Esophagus squamous epithelium (tissue), 5 donors: ENCODE measurements at regions not wholly inside any gene's neighbourhood (a gene's known extent, or its start where the extent isn't known, plus 50 kb on each side); places are given as distances from the start of the nearest gene placed in this dataset.

Experiments used
- DNase-seq: peaks from one replicate; lab custom pipeline; 2025; lab: John Stamatoyannopoulos, UW
- H3K27ac ChIP-seq, 4 donors: fragments of 200-600 bp; sonication (generic); one replicate each; pipeline ENCODE4 v1.5.1; 2016 to 2019; ENCODE audit warnings: mild to moderate bottlenecking in 1 of 4
- H3K27me3 ChIP-seq, 4 donors: fragments of 200-600 bp; sonication (generic); 1 replicate in 3 of 4; 2 replicates in 1 of 4; pipeline versions ENCODE4 v1.5.1 to v1.6.0; 2017 to 2021; ENCODE audit warnings: antibody characterized with exemption in 1 of 4
- H3K36me3 ChIP-seq, 3 donors: fragments of 200-600 bp; sonication (generic); one replicate each; pipeline ENCODE4 v1.5.1; 2016 to 2019
- H3K4me1 ChIP-seq, 3 donors: fragments of 200-600 bp; sonication (generic); one replicate each; pipeline ENCODE4 v1.5.1; 2017 to 2019
- H3K4me3 ChIP-seq, 4 donors: fragments of 200-600 bp; sonication (generic); 1 replicate in 3 of 4; 2 replicates in 1 of 4; pipeline ENCODE4 v1.5.1; 2016 to 2019; ENCODE audit warnings: mild to moderate bottlenecking in 2 of 4, moderate library complexity in 1 of 4
- H3K9me3 ChIP-seq, 3 donors: fragments of 200-600 bp; sonication (generic); one replicate each; pipeline ENCODE4 v1.5.1; 2016 to 2019
- CTCF ChIP-seq, 6 experiments: fragments of 450-650 bp in 4 of 6; fragments of 200-600 bp in 2 of 6; sonication (generic) in 2 of 6; IDR thresholded peaks; one replicate each; pipeline ENCODE4 v1.5.1; 2016 to 2019; ENCODE audit warnings: antibody characterized with exemption in 6 of 6, mild to moderate bottlenecking in 4 of 6, moderate library complexity in 4 of 6
- POLR2A ChIP-seq, 4 donors: fragments of 450-650 bp; IDR thresholded peaks; one replicate each; pipeline ENCODE4 v1.6.1; 2017; ENCODE audit warnings: antibody characterized with exemption in 4 of 4, mild to moderate bottlenecking in 4 of 4, moderate library complexity in 3 of 4
- WGBS, 2 donors: methylation state at CpG; one replicate each; pipeline ENCODE4 v1.1.5; 2018; 5-methylcytosine and 5-hydroxymethylcytosine counted together
- intact Hi-C: fragments of 100-400 bp; cut with DNase I; formaldehyde crosslinking; loops from one replicate; pipeline ENCODE4 v1.15.0; 2022
- donor health status: DM: yes; HTN: yes; CAD: no.

GRCh38 chr3:110456438-110457138 is 615.0 kb upstream of the NECTIN3 start:
- no peak overlapping the region for H3K27ac ChIP-seq
- intact Hi-C loops: no loop called here
- no peak overlapping the region for H3K4me3 ChIP-seq
- TF ChIP-seq CTCF (IDR thresholded peaks at IDR 0.05) (no peak), POLR2A (IDR thresholded peaks at IDR 0.05) (no peak)
- DNase-seq: no peak
- H3K27me3 ChIP-seq: no peaks in the 10 kb centered on the region
- H3K4me1 ChIP-seq: no peaks in the 10 kb centered on the region
- H3K9me3 ChIP-seq: no peaks in the 10 kb centered on the region
- H3K36me3 ChIP-seq: no peaks in the 10 kb centered on the region
- 57 to 80% methylated on average over 4 of the region's 4 CpGs for WGBS, 2 donors

DNA sequence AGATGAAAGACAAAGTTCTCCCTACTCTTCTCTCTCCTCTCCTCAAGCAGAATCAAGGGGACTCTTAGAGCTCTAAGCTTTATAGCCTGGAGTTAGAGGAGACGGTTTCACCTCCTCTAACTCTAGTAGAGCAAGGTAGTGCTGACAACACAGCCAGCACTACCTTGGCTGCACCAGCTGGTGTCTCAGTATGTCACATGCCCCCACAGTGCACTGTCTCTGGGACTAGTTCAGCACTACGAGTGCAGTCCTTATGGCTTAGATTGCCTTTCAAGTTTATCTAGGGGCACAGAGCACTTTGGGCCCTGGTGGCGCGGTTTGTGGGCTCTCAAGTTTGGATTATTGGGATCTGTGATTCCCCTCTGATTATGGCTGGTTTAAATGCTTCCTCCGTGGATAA is 614.1 kb upstream of the NECTIN3 start:
- intact Hi-C loops: no loop called here
- WGBS, 2 donors: 46 to 60% methylated on average over 4 to 5 of the region's 5 CpGs

GRCh38 chr3:110459021-110459420 is 612.6 kb upstream of the NECTIN3 start:
- Histone ChIP-seq H3K9me3 (no peaks in the 10 kb centered on the region), H3K27ac (no peak overlapping the region), H3K4me1 (no peaks in the 10 kb centered on the region), H3K27me3 (no peaks in the 10 kb centered on the region), H3K36me3 (no peaks in the 10 kb centered on the region), H3K4me3 (no peak overlapping the region)
- DNase-seq: no peak
- 36 to 49% methylated on average over 2 of the region's 2 CpGs for WGBS, 2 donors
- no peak for TF ChIP-seq CTCF (IDR thresholded peaks at IDR 0.05)
- TF ChIP-seq POLR2A (IDR thresholded peaks at IDR 0.05): no peak
- intact Hi-C loops: no loop called here

More for the DNA sequence above, 614.1 kb upstream of the NECTIN3 start:
- Histone ChIP-seq H3K27ac (no peak overlapping the region), H3K4me1 (no peaks in the 10 kb centered on the region), H3K4me3 (no peak overlapping the region), H3K27me3 (no peaks in the 10 kb centered on the region), H3K9me3 (no peaks in the 10 kb centered on the region), H3K36me3 (no peaks in the 10 kb centered on the region)
- no peak for DNase-seq
- TF ChIP-seq CTCF (IDR thresholded peaks at IDR 0.05): no peak
- TF ChIP-seq POLR2A (IDR thresholded peaks at IDR 0.05): no peak

- DNase-seq: no peak
- H3K4me3 ChIP-seq: no peak overlapping the region
- WGBS, 2 donors: 55 to 59% methylated on average over 3 of the region's 3 CpGs
- H3K36me3 ChIP-seq: no peaks in the 10 kb centered on the region
- no peak overlapping the region for H3K27ac ChIP-seq
- no peak for TF ChIP-seq POLR2A (IDR thresholded peaks at IDR 0.05)
- TF ChIP-seq CTCF (IDR thresholded peaks at IDR 0.05): no peak
- intact Hi-C loops: no loop called here
- no peaks in the 10 kb centered on the region for H3K9me3 ChIP-seq
- no peaks in the 10 kb centered on the region for H3K27me3 ChIP-seq
- no peaks in the 10 kb centered on the region for H3K4me1 ChIP-seq
Measured at GRCh38 chr3:110470310-110470709, 601.3 kb upstream of the NECTIN3 start.

GRCh38 chr3:110473405-110473804 is 598.2 kb upstream of the NECTIN3 start:
- H3K27ac ChIP-seq: no peak overlapping the region
- TF ChIP-seq POLR2A (IDR thresholded peaks at IDR 0.05): no peak
- TF ChIP-seq CTCF (IDR thresholded peaks at IDR 0.05): no peak
- WGBS, 2 donors: 78 to 80% methylated on average over 4 of the region's 4 CpGs
- H3K36me3 ChIP-seq: no peaks in the 10 kb centered on the region
- no peaks in the 10 kb centered on the region for H3K9me3 ChIP-seq
- intact Hi-C loops: no loop called here
- H3K27me3 ChIP-seq: no peaks in the 10 kb centered on the region
- H3K4me1 ChIP-seq: no peaks in the 10 kb centered on the region
- no peak overlapping the region for H3K4me3 ChIP-seq
- no peak for DNase-seq
